HG03196 (cell line): ENCODE measurements at regions not wholly inside any gene's neighbourhood (a gene's known extent, or its start where the extent isn't known, plus 50 kb on each side); places are given as distances from the start of the nearest gene placed in this dataset.

Experiments used
- ATAC-seq: cut with Tn5 transposase; IDR thresholded peaks from one replicate; pipeline ENCODE4 v1.9.1; 2021; ENCODE audit not compliant: unreplicated experiment

DNA sequence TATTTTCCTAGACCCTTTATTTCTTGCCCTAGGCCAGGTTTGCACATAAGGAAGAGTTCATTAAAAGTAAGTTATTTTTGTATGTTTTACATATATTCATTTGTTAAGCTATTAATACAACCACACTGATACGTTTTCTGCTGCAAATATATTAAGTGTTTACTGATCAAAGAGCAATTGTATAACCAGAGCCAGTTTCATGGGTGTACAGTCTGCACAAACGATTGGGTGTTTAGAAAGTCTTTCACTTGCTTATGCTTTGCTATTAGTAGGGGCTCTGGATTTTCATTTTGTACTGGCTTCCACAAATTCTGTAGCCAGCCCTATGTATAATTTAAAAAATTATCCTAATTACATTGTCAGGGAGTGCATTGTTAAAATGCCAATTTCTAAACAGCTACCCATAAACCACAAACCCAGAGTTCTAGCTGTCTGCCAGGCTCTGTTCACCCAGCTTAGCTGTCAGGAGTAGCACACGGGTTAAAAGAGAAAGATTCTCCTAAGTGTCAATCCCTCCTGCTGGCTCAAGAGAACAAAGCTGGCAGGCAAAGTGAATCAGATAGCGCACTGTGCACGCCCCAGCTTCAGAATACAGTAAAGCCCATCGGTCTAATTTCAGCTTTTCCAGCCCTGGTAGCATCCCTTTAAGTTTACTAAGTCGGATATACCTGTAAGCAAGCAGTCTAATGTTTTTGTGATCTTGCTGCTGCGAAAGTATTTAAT lies 151.0 kb upstream of the LMO3 start:
- no peak for ATAC-seq

DNA sequence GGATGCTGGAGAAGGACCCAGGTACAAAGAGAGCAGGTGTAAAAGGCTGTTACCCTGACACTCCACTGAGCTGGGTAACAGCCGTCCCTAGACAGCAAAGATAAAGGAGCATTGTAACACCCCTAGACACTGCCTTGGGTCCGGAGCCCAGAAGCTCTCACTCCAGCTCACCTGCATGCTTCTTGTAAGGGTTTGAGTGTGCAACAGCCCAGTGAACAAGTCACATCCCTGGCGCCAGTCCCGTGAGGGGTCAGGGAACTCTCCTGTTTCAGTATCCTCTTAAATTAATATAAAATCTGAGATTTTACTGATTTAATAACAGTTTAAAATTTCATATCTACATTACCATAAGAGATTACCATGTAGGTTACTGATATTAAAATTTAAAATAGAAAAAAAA lies 124.8 kb upstream of the LMO3 start:
- no peak for ATAC-seq

DNA sequence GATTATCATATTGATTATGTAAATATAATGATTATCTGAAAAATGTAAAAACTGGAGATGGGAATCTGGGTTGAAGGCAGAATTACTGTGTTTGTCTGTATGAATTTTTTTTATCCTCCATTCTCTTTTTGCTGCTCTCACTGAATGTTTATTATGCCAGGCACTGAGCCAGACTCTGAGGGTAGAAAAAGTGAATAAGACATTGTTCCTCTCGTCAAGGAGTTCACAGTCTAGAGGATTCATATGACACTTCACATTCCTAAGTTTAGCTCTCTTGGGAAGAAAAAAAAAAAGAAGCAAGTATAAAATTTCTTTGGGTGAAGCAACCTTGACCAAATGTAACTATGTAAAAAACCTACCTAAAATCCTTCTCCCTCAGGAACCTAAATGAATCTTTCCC lies 120.9 kb upstream of the LMO3 start:
- no peak for ATAC-seq

DNA sequence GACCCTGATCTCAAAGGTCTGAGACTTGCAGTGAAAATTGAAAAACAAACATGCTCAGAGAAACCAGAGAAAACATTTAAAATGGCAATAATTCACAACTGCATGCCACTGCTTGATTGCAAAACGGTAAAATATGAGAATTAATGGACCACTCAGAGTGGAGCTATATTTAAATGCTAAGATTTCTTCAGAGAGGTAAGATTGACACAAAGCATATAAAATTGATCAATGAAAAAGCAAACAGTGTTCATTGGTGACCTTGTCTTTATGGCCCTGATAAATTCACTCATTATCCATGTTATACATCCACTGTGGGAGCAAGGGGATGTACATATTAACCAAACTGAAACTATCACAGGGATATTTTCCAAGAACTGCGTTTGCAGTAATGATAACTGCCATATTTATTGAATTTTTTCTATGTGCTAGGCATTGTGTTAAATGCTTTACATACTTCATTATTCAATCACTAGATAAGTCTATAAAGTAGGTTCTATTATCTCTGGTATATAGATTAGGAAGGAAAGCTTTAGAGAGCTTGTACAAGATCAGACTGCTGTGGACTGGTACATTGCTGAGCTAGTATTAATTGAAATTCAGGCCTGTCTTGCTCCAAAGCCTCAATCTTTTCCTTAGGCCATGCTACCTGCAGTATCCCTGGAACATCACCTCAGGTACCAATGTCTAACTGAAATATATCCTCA lies 113.9 kb upstream of the LMO3 start:
- ATAC-seq, result no peak

DNA sequence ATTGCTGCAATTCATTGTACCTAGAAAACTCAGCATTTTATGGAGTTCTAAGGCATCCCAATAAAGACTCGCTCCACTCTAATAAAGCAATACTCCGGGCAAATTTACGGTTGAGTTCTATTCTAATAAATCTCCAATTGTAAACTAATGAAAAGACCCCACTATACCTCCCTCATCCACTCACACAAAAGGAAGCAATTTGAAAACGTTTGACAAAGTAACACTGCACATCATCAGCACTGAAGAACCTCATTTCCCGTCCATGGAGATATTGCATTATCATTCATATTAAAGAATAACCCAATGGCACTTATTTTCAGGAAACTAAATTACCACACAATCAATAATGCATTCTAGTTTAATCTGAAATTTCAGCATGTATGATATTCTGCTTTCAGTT lies 111.0 kb upstream of the LMO3 start:
- ATAC-seq, result no peak

DNA sequence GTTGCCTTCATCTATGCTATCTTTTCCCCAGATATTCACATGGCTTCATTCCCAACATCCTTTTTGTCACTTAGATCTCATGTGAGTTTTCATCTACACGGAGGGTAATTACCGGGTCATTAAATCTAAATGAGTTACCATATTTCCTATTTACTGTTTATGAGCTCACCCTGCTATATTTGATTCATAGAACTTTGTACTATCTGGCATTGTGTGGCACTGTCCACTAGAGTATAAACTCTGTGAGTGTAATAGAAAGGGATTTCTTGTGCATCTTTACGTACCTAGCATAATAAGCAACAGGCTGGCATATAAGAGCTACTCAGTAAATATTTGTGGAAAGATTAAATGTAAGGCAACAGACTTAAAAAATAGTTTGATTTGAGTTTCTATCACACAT lies 86.1 kb upstream of the LMO3 start:
- no peak for ATAC-seq

DNA sequence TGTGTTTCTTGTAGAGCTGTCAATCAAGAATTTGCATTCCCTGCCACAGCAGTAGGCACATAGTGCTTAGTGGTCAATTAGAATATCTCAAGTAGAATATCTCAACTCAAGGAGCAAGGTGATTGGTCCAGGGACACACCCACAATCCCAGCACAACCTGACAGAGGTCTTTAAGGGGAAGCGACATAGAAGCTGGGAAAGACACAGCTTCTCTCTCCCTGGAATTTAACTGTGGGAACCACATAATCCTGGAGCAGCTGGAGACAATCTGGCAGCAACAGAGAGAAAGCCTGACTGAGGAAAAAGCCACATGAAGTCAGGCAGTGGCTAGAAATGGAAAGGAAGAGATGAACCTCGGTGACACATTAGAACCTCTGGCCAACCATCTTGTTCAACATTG lies 85.7 kb upstream of the LMO3 start:
- no peak for ATAC-seq

DNA sequence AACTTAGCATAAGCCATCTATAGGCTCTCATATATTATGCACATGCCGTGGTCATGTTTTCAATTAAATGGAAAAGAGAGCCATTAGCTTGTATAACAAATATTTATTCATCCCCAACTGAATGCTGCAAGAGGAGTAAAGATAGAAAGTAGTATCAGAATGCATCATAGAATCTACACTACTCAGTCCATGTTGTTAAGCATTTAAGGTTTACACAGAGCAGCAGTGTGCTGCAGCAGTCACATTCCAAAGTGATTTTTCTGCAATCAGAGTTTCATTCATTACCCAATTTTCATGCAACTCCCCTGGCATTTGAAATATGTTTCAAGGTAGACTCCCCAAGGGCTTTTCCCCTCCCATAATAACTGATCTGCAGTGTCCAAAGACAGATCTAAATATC lies 82.2 kb upstream of the LMO3 start:
- ATAC-seq, result no peak

DNA sequence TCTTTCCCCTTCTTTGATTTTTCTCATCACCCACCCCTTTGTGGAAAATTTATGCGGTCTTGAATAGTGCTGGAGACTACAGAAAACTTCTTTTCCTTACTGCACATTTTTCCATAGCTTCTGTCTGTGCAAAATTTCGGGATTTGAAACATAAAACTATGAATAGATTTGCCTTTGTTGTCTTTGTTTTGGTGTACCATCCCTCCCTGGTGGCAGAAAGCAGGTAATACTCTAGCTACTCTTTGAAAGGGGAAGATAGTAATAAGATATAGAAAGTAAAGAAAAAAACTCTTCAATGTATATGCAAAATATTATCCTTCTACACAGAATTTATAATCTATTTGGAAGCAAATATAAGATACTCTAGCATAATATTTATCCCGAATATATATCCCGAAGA lies 79.1 kb upstream of the LMO3 start:
- no peak for ATAC-seq

DNA sequence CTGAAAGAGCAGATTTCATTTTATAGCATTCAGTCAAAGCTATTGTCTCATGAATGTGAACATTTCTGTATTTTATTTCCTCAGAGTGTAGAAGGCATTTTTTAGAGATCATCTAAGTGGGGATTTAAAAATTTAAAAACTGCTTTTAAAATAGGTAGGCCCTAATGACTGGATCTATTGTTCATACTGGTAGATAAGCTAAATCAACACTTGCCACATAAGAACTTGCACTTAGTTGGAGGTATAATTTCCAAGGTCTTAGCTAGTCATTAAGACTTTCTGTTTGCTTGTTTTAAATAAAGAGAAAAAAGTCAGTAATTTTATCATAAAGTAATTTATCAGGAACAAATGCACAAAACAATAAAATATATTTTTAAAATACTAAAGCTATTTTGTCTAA lies 75.2 kb upstream of the LMO3 start:
- no peak for ATAC-seq

DNA sequence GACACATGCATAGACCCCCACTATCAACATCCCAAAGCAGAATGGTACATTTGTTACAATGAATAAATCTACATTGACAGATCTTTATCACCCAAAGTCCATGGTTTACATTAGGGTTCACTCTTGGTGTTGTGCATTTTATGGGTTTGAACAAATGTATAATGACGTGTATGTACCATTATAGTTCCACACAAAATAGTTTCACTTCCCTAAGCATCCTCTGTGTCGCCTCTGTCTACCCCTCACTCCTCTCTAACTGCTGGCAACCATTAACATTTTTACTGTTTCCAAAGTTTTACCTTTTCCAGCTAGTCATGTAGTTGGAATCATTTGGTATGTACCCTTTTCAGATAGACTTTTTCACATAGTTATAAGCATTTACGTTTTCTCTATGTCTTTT lies 69.5 kb upstream of the LMO3 start:
- ATAC-seq, result no peak

DNA sequence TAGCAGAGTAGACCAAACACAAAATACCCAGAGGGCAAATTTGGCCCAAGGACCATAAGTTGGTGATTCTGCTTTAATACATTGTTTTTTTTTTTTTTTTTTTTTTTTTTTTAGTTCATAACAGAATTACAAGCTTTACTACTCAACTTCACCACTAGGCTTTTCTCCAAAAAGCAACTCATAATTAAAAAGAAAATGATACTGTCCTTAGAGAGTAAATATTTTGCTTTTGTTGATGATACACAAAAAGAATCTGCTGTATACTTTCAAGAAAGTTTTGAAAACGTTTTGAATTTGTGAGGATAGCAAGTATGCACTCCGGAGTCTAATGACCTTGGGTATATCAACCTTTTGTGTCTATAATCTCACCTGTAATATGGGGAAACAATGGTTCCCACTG lies 68.9 kb upstream of the LMO3 start:
- no peak for ATAC-seq

DNA sequence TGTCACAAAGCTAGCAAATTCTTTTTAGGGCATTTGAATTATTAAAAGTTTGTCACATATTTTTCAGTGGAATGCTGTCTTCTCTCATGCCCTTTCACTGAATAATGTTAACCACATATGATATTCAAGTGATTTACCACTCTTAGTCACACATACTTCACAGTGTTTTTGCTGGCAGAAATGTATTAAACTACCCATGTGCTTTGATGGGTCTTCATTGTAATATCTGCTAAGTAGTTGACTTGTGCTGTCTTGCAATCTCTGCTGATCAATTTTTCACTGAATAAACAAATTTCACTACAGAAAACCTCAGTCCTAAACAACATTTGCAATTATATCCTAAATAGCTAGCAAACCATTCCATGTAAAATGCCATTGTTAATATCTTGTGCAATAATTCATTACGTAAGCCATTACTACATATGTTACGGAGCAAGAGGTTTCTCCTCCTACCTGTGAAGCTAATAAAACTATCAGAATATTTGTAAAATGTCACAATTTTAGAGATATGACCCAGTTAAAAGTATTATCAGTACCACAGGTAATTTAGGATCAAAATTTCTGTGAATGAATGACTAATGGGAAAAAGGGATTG lies 64.6 kb upstream of the LMO3 start:
- ATAC-seq, result no peak

DNA sequence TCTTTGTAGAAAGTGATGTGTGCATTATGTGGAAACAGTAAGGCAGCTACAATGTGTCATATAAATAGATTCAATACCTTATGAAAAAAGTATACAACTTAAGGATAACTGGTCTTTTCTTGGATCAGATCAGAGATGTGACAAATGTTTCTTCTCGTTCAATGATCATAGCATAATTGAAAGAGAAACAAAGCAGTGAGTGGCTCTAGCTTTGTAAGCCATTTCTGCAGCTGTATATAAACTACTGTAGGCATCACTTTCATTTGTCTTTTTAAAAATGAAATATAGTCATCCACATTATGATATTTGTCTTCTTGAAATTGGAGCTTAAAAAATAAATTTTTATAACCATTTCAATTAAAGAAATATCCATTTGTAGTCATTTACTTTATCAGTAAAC lies 63.8 kb upstream of the LMO3 start:
- no peak for ATAC-seq

DNA sequence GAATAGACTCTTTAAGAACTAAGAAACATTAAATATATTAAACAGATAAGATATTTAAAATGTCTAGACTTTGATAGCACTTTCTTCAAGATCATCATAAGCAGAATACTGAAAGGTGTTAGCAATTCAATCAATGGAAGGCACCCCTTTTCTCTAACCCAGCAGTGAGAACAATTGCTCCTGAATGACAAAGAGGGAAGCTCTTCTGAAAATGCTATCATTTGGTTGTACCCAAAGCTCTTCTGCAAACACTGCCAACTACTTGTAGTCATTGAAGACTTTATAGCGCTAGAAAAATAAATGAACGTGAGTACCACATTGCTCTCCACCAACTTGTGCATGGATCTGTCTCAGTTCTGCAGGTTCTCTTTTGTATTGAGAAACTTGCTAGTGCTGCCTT lies 62.2 kb upstream of the LMO3 start:
- no peak for ATAC-seq

DNA sequence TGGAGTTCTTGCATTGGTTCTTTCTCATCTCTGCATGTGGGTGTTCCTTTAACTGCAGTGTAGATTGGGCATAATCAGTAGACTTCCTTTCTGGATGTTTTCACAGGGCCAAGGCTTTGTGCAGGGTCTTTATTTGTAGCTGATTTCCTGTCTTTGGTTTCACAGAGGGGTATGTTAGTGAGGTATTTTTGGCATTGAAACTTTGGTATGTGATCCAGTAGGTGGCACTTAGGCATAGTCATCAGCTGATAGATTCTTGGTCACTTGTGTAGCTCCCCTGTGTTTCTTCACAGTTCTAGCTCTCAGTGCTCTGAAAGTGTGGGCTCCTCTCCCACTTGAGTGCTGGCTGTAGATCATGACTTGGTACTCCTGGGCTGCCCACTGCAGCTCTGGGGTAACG lies 52.7 kb upstream of the LMO3 start:
- no peak for ATAC-seq
